ENCODE measurements at regions not wholly inside any gene's neighbourhood (a gene's known extent, or its start where the extent isn't known, plus 50 kb on each side); places are given as distances from the start of the nearest gene placed in this dataset.
"Not testable (repeated sequence)": the region's sequence is repeated elsewhere in the genome, so short reads cannot be mapped to it uniquely, and the experiment has no call there.

DNA sequence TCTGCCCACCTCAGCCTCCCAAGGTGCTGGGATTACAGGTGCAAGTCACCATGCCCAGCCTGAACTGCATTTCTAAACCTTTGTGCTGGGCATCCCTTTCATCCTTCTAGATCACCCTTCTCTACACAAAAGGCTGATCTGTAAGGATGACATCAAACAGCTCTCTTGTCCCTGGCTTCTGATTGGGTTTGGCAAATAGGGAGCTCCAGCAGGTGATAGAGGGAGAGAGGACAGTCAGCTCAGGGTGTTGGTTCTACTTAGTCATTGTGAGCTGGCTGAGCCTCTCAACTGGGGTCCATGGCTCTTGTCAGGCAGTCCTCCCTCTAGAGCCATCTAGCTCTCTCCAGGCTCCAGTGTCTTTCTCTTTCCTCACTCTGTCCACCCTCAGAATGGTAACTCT is 237.6 kb upstream of the JARID2 start:
- DNase-seq, result no peak

DNA sequence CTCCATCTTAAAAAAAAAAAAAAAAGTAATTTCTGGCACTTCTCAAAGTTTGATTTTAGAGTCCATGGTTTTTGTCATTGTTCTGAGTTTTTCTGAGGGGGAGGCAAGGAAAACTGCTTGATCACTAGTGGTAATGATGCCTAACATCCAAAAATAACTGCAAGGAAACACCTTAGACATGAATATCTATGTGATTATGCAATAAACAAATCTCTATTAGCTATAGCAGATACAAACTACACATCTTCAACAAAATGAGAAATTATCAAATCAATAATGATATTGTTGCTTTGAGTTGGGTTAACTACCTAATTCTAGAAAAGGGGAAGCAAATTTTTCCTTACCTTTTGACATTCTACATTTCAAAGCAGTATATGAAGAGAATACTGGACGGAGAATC is 230.9 kb upstream of the JARID2 start:
- DNase-seq, result no peak

DNA sequence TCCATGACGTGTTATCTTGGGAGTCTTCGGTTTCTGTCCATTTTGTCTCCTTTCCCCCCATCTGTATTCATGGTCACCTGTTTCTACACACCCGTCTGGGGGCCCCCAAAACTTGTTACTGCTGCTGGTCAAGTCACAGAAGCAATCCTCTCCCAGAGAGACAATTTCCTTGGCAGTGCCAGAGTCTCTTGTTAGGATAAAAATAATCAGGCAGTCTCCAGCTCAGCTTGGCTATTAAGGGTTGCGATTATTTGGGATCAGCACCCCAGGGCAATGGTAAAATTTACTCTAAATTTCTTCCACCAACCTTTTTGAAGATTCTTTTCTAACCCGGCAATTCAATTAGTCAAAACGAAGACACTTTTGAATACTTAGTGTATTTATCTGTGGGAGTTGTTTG is 229.1 kb upstream of the JARID2 start:
- DNase-seq, result no peak

DNA sequence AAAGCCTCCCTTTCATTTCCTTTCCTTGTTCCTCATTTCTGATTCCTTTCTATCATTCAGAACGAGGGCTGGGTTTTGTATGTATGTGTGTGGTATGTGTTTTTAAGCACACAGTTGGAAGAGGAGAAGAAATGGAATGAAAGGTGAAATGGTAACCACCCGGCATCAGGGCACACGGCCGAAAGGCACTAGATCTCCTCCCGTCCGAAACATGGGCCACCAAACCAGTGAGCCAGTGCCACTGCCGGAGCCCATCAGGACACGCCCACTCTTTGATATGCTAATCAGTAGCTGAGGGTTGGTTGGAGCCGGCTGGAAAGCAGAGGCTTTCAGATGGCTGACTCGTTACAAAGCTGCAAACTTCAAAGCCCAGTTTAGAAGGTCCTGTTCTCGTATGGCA is 228.6 kb upstream of the JARID2 start:
- no peak for DNase-seq

DNA sequence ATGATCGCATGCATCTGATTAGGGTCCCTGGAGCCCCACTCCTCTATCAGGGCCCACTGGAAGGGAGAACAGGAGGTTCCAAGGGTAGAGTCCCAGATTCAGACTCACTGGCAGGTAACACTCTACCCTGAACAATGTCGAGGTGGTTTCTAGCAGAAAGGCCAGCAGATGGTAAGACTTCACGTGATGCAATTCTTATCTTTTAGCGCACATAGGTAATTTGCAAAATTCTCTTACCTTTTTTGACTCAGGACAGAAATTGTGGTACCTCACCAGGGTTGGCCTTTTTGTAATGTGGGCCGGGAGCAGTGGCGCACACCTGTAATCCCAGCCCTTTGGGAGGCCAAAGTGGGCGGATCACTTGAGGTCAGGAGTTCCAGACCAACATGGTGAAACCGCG is 228.1 kb upstream of the JARID2 start:
- no peak for DNase-seq

DNA sequence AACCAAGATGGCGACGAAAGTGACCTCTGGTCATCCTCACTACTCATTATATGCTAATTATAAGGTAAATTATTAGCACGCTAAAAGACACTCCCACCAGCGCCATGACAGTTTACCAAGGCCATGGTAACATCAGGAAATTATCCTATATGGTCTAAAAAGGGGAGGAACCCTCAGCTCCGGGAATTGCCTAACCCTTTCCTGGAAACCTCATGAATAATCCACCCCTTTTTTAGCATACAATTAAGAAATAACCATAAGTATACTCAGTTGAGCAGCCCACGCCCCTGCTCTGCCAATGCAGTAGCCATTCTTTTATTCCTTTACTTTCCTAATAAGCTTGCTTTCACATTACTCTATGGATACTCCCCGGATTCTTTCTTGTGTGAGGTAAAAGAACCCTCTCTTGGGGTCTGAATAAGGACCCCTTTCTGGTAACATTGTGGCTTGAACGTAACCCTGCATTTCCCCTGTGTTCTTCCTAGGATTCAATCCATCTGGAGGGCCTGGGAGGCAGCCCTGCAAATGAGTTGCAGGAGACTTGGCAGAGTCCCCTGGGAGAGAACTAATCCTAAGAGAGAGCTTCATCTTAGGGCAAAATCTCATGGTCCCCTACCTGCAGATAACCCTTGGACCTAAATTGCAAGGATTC is 225.6 kb upstream of the JARID2 start:
- no peak for DNase-seq

DNA sequence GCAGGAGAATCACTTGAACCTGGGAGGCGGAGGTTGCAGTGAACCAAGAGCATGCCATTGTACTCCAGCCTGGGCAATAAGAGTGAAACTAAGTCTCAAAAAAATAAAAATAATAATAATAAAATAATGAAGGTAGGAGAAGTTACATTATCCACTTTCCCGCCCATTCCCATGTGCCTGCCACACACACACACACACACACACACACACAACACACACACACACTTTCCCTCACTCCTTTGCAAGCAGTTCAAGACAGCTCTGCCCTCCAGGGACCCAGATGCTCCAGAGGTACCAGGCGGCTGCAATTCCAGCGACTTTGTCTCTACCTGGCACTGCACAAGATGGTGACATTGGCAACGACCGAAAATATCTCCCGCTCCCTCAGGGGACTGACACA is 224.8 kb upstream of the JARID2 start:
- DNase-seq, result no peak

DNA sequence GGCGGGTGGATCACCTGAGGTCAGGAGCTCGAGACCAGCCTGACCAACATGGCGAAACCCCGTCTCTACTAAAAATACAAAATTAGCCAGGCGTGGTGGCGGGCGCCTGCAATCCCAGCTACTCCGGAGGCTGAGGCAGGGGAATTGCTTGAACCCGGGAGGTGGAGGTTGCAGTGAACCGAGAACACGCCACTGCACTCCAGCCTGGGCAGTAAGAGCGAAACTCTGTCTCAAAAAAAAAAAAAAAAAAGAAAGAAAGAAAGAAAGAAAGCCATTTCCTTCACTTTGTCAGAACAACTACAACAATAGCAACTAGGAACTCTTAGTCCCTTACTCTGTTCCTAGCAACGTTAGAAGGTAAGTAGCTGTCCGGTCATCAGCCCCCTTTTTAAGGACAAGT is 222.9 kb upstream of the JARID2 start:
- not testable (repeated sequence) for DNase-seq

DNA sequence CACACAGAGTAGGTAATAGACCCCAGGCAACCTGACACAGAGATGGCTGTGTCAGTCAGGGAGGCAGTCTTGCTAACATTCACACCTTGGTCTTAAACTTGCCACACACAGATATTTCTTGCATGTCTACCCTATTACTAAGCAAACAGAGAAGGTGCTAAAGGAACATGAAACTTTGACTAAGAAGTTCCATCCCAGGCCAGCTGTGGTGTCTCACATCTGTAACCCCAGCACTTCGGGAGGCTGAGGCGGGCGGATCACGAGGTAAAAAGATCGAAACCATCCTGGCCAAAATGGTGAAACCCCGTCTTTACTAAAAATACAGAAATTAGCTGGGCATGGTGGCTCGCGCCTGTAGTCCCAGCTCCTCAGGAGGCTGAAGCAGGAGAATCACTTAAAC is 222.4 kb upstream of the JARID2 start:
- DNase-seq, result no peak

DNA sequence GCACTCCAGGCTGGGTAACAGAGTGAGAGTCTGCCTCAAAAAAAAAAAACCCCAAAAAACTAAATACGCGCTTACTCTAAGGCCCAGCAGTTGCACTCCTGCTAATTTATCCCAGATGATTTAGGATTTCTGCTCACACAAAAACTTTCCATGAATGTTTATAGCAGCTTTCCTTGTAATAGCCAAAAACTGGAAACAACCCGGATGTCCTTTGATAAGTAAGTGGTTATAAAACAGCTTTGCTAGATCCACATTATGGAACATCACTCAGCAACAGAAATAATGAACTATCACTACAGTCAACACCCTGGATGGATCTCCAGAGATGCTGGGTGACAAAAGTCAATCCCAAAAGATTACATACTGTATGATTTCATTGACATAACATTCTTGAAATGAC is 220.4 kb upstream of the JARID2 start:
- no peak for DNase-seq

DNA sequence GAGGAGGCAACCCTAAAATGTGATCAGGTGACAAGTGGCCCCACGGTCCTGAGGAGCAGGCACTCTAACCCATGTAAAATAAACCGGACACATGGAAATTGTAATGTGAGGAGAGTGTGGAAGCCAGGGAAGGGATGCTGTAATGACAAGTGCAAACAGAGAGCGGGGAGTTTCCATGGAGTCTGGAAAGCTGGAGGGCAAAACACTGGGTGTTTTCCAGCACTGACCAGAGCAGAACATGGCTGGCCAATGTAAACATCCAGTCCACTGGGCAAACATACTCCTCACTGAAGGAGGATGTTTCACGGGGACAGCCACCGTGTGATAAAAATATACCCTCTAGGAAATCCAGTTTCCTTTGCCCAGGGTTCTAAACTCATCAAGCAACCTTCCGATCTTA is 219.0 kb upstream of the JARID2 start:
- DNase-seq, result no peak

DNA sequence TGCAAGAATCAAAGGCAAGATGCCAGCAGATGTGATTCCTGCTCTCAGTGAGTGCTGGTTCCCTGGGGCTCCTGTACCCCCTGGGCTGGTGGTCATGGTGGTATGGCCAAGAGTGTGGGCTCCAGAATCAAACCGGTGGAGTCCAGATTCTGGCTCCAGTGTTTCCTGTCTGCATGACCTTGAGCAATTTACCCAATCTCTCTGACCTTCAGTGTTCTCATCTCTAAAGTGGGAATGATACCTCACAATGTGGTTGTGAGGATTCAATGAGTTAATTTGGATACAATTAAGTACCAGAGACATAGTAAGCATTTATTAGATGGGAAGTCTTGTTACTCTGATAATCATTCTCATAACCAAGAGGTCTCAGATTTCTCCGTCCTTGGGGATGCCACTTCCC is 218.4 kb upstream of the JARID2 start:
- no peak for DNase-seq

DNA sequence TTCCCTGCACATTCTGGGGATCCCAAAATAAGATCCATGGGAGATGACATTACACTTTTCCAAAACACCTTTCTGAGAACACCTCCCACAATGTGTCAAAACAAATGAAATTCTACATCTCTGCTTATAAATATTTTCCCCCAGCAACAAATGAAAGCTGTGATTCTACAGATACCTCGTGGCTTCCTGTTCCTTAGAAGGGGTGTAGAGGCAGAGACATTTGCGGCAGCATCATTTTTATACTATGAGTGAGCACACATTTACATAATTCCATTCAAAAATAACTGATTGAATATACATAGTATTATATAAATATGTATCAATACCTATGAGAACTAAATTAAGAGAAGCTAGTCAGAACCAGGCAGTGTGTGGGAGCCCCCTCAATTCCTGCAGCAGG is 213.9 kb upstream of the JARID2 start:
- DNase-seq, result no peak

DNA sequence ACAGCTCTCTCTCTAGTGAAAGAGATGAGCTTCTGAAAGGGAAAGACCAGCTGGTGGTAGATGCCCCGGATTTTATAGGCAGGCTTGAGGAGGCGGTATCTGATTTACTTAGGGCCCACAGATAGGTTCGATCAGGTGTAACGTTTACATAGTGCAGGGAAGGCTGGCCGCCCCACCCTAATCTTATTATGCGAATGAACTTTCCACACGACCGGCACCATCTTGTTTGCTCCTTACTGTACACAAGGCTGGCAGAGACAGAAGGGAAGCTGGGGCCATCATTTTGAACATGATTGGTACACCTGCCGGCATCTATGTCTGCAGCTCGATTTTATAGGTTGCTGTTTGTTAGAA is 212.0 kb upstream of the JARID2 start:
- DNase-seq, result no peak

DNA sequence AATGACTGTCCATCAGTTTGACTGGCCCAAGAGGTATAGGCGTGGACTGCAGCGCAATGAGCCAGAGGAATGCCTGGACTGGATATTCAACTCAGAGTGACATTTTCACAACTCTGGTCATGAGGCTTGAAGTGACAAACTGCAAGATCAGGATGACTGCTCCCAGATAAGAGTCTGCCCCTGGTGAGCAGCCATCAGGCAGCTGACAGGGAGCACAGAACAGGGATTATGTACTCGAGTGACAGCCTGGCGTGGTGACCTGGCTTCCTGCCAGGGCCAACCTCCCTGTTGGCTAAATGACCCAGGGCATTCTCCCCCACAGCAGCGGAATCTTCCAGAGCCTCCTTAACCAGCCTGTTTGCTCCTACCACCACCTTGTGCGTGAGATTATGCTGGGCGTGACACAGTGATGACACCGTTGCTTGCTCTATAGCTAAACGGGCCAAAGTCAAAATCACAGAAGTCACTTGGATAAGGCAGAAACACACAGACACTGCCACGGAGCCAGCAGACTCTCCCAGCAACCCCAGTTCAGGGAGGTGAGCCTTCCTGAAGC is 209.1 kb upstream of the JARID2 start:
- peak; percentile 39 for DNase-seq

DNA sequence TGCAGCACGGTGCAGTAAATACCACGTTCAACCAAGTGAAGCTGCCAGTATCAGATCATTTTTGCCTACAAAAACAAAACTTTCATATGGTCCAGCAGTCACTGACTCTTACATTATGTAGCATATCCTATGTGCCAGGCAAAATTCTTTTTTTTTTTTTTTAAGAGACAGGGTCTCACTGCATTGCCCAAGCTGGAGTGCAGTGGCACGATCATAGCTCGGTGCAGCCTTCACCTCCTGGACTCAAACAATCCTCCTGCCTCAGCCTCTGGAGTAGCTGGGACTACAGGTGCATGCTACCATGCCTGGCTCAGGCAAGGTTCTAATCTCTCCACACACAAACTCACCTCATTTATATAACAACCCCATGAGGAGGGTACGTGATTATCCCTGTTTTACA is 208.6 kb upstream of the JARID2 start:
- no peak for DNase-seq

DNA sequence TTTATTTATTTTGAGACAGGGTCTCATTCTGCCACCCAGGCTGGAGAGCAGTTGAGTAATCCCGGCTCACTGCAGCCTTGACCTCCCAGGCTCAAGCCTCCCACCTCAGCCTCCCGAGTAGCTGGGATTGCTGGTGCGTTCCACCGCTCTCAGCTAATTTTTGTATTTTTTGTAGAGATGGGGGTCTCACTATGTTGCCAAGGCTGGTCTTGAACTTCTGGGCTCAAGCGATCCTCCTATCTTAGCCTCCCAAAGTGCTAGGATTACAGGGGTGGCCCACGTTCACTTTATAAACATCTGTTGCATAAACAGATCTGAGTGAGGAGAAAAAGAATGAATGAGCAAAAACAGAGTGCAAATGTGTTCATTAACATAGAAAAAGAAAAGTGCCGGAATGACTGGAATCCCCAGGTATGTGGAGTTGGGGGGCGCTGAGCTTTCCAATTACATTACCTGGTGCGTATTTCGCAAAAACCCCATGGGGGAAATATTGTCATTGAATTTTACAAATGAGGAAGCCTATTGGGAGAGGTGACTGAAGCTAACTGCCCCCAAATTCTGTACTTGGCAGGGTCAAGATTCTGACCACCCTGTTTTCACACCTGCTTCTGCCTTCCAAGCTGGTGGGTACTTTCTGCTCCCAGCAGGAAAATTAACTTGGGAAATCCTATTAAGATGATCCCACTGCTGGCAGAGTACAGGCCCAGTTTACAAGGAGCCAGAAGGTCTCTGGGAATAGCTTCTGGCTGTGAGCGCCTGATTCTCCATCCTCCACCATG is 207.7 kb upstream of the JARID2 start:
- no peak for DNase-seq

DNA sequence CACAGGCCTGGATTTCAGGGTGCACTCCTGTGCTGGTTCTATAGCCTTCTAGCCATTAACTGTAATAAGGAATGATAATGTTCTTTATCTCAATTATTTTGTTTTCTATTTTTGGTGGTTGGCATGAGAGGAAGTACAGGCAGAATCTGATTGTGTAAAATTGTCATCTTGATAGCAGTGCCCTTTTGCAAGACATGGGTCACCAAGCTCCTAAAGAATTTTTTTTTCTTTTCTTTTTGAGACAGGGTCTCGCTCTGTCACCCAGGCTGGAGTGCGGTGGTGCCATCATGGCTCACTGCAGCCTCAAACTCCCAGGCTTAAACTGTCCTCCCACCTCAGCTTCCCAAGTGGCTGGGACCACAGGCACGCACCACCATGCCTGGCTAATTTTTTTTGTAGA is 206.7 kb upstream of the JARID2 start:
- no peak for DNase-seq

DNA sequence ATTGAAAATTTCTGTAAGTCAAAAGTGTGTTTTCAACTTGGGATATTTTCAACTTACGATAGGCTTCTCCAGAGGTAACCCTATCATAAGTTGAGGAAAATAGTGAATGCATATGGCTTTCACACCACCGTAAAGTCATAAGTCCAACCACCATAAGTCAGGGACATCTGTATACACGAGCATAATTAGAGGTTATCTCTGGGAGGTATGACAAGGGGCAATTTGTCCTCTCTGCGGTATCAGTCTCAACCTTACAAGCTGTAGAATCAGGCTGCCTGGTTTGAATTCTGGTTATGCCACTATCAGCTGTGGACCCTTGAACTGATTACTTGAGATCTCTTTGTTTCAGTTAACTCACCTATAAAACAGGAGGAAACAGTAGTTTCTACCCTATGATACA is 202.9 kb upstream of the JARID2 start:
- no peak for DNase-seq

DNA sequence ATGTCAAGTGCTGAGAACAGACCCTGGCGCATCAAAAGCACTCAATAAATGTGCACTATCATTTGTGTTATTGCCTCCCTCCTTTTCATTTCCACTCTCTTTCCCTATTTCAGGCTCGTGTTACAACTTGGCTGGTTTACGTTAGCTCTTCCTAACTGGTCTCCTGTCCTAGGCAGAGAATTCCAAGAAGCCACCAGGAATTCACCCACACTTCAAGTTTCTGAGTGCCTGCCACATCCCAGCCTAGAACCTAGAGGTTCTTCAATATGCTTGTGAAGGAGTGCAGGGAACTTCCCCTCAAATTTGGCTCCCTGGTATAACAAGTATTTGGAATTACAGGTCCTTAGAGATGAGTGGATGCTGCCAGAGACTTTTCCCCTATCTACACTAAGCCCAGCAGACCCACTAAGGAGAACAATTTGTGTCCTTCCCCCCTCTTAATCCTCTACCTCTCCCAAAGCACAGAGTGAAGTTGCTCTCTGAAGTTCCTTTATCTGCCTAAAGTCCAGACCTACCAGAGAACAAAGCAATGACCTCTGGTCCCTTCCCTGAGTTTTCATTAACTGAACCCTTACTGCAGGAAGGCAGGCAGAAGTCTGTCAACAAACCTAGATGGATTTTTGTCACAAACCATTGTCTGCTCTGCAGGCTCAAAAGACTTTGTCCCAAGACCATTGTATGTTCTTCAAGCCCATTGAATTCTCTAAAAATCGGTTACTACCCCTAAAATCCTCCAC is 201.6 kb upstream of the JARID2 start:
- DNase-seq, result no peak

DNA sequence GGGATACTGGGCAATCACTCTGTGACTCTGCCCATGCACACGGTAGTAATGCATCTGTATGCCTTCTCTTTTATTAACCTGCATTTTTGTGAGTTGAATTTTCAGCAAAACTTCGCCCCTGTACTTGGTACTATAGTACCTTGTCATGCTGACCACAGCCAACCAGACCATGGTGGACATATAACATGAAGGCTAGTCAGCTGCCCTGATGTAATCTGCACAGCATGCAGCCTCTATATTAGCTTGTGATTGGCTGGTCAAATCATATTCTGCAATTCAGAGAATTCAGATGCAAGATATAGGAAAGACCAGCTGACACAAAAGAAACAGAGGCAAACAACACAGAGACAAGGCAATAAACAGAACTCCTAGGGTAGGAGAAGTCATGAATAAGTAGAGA is 200.9 kb upstream of the JARID2 start:
- no peak for DNase-seq

DNA sequence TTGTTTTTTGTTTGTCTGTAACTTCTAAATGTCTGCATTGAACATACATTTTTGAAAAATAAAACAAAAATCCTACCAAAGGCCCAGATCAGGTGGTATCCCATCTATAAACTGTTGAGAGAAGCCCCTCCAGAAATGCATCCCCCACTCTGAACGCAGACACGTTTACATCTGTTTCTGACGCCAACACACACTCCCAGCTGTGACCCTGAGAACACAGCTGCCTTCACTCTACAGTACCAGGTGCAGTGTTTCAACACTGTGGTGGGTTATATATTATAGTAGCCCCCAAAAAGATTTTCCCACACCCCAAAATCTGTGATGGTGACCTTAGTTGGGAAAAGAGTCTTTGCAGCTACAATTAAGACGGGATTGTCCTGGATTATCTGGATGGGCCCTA is 199.1 kb upstream of the JARID2 start:
- DNase-seq, result no peak

DNA sequence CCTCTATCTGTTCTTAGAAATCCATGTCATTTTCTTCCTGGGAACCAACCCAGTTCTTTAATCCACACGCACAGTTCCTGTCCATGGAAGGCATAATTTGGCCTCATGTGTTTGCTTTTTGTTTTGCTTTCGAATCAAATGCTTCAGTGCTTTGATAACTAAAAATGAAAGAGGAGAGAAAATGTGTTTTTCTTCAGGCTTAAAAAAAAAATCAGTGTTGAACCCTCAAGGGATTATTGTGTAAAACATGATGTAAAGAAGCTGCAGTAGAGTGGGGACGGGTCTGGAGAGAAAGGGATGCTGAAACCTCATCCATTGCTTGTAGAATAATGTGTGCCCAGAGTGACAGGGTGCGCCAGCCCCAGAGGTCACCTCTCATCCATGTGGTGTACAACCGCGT is 197.5 kb upstream of the JARID2 start:
- no peak for DNase-seq
